HG02798 (cell line): ENCODE measurements at regions not wholly inside any gene's neighbourhood (a gene's known extent, or its start where the extent isn't known, plus 50 kb on each side); places are given as distances from the start of the nearest gene placed in this dataset.
"Not testable (repeated sequence)": the region's sequence is repeated elsewhere in the genome, so short reads cannot be mapped to it uniquely, and the experiment has no call there.

ENCODE experiments used
- ATAC-seq: cut with Tn5 transposase; IDR thresholded peaks from one replicate; pipeline ENCODE4 v1.9.1; 2021; ENCODE audit warnings: mild to moderate bottlenecking; ENCODE audit not compliant: unreplicated experiment, poor library complexity

DNA sequence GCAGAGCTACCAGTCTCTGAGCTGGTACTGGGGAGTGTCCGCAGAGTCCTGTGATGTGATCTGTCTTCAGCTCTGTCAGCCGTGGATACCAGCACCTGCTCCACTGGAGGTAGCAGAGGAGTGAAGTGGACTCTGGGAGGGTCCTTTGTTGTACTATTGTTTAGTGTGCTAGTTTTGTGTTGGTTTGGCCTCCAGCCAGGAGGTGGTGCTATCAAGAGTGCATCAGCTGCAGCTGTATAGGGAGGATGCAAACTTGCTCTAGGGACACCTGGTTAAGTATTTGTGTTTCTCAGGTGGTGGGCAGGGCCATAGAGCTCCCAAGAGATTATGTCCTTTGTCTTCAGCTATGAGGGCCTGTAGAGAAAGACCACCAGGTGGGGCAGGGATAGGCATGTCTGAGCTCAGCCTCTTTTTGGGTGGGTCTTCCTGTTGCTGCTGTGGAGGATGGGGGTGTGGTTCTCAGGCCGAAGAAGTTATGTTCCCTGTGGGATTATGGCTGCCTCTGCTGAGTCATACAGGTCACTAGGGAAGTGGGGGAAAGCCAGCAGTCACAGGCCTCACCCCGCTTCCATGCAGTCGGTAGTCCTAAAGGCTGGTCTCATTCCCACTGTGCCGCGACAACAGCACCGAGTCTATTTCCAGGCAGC is 443.2 kb upstream of the TBL1XR1 start:
- ATAC-seq = no peak

DNA sequence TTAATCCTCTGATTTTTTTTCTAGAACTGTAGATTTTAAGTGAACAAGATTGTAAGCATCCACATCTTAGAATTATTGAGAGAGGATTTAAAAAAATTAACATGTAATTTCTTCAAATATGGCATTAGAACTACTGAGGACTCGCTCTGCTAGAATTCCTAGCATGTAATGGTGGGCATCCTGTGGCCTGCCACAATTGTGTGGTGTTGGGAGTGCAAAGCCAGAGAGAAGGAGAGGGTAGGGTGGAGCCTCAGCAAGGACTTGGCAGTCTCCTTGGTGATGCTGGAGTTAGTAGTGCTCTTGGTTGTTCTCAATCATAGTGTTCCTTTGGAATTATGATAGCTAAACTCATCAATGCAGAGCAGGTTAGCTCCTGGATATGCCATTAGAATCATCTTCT is 443.9 kb upstream of the TBL1XR1 start:
- ATAC-seq = no peak

DNA sequence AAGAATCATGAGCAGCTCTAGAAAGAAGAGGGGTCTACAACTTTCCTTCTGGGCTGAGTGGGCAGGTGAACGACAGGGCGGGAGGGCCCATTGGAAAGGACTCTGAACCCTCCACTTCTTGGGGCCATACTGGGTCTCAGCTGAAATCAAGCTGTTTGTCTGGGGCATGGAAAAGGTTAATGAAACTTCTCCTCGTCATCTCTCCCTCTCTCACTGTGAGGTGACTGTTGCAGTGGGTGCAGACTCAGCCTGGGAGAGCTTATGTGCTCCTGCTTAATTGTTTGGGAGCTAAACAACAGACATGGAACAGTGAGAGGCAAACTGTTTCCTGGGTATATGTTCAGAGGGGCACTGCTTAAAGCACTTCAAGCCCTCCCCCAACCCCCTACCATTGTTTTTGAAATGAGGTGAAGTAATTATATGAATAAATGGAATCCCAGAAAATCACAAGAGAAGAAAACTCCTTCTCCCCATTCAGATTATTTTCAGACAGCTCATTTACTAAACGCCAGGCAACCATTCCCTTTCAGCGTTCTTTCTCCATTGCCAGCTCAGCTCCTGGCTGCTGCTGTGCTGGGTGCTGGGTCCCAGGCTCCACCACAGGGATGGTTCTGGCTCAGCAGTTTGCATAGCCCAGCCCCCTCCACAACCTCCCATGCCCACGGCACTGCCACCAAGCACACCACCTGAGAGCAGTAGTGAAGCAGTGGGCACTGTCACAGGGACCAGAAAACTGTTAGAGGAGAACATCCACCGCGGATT is 444.9 kb upstream of the TBL1XR1 start:
- no peak for ATAC-seq

DNA sequence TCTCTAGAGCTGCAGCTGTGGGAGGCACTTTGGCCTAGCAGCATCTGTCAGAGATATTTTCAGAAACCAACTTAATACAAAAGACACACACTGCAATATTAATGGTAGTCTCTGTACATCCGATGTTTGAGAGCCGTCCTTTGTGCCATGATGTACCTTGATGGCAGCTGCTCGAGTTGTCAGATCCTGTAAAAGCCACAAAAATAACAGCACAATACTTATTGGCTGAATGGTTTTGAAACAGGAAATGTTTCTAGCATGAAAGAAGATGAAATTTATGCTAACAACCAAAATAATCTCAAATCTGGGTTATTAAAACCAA is 445.5 kb upstream of the TBL1XR1 start:
- ATAC-seq = no peak

DNA sequence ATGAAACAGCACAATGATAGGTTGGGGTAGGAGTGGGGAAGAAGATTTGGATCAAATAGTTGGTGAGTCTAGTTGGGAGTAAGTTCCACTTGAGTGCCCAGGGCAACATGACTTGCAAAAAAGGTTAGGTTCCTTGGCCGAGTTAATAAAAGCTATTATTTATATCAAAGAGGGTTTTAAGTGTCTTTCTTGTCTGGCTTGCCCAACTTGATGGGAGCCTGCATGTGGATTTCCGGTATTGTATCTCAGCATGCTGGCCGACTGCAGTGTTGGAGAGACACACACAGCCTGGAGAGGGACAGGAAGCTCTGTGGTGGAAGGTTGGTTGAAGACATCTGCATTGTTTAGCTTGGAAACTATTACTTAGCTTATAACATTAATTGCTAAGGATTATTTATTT is 449.5 kb upstream of the TBL1XR1 start:
- peak; percentile 70 for ATAC-seq

DNA sequence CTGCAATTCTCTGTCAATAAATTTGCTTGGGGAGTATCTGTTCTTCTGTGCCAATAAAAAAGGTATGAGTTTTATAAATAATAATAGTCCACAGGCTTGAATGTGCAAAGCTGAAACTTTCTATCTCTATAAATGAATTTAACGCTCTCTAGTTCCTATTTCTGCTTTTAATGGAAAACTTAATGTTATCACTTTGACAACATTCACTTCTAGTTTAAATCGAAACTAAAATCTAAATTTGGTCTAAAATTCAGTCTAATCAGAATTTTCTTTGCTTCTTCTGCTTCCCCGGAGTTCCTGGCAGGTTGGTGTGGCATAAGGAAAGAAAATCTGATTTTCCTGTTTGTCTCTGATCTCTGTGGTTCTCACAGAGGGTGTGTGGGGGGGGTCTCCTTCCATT is 450.1 kb upstream of the TBL1XR1 start:
- no peak for ATAC-seq

DNA sequence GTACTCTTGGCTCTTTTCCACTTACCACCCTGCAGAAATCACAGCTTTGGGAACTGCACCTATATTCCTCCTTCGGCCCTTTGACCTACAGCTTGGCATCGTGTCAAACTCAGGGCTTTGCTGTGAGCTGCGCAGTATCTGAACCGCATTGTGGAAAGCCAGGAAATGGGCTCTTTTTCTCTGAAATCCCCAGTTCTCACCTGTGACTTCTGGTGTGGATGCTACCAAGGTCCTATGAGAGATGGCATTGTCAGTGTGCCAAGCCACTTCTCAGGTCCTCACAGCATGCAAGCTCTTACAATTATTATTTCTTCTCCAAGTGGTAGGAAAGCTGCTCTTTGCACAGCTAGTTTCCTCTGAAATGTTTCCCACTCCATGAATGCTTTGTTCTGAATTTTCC is 450.6 kb upstream of the TBL1XR1 start:
- ATAC-seq = no peak

DNA sequence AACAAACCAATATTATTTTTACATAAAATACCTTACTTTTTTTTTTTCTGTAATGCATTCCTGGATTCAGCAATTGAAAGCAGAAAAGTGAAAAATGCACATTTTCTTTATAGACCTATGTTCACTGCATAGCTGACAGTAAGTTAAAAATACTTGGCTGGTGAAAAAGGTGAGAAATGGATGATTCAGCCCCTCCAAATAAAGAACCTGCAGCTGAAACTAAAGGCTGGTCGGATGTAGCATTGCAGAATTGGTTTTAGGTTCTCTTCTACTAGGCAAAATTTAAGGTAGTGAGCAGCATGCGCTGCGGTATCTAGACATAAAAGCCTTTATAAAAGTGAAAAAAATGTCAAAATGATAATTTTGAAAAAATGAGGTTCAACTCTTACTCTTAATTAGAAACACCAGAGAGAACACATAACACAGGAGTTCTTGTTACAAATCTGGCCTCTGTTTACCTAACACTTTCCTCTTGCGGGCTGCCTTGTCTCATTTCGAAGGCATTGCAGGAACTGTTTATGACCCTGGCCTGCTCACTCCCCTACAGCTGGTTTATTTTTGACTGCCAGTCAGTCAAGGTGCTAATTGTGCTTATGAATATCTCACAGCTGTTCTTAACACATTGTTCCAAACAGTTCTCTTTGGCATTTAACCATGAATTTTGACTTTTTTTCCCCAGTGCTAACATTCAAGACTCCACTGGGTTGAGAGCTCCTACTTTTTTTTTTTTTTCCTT is 455.4 kb upstream of the TBL1XR1 start:
- ATAC-seq = peak; percentile 56

DNA sequence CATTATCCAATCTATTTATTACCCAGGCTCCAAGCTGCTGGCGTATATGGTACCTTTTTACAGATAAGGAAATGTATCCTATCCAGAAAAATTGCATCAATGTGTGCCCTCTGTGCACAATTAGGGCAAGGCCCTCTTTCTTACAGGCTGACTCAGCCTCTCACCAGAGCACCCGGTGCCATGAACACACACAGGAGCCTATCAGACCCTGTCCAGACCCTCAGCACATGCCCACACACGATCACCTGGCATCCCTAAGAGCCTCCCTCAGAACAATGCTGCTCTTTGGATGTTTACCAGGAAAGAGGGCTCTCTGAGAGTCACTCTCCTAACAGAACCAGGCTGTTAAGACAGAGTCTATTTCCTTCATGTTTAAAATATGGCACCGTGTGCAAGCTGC is 460.0 kb upstream of the TBL1XR1 start:
- ATAC-seq = no peak

DNA sequence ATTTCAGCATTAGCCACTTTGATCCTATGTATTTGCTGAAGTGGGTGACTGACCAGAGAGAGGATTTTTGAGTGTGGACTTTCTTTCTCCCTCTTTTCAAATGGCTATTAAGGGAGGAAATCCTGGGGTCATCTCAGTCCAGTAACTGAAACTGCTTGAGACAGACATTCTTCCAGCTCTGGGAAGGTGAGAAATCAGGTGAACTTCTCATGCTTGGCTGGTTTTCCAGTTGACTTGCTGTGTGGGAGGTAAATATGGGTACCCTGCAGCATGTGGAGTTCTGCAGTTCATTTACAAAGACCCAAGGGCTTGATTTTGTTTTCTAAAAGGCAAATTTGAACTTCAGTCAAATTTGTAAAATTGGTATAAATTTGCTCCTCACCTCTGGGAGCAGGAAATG is 461.1 kb upstream of the TBL1XR1 start:
- no peak for ATAC-seq

DNA sequence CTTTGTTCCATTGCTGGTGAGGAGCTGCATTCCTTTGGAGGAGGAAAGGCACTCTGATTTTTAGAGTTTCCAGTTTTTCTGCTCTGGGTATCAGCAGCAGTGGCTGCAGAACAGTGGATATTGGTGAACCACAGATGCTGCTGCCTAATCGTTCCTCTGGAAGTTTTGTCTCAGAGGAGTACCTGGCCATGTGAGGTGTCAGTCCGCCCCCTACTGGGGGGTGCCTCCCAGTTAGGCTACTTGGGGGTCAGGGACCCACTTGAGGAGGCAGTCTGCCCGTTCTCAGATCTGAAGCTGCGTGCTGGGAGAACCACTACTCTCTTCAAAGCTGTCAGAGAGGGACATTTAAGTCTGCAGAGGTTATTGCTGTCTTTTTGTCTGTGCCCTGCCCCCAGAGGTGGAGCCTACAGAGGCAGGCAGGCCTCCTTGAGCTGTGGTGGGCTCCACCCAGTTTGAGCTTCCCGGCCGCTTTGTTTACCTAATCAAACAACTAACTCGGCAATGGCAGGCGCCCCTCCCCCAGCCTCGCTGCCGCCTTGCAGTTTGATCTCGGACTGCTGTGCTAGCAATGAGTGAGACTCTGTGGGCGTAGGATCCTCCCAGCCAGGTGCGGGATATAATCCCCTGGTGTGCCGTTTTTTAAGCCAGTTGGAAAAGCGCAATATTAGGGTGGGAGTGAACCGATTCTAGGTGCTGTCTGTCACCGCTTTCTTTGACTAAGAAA is 467.3 kb upstream of the TBL1XR1 start:
- ATAC-seq = not testable (repeated sequence)

DNA sequence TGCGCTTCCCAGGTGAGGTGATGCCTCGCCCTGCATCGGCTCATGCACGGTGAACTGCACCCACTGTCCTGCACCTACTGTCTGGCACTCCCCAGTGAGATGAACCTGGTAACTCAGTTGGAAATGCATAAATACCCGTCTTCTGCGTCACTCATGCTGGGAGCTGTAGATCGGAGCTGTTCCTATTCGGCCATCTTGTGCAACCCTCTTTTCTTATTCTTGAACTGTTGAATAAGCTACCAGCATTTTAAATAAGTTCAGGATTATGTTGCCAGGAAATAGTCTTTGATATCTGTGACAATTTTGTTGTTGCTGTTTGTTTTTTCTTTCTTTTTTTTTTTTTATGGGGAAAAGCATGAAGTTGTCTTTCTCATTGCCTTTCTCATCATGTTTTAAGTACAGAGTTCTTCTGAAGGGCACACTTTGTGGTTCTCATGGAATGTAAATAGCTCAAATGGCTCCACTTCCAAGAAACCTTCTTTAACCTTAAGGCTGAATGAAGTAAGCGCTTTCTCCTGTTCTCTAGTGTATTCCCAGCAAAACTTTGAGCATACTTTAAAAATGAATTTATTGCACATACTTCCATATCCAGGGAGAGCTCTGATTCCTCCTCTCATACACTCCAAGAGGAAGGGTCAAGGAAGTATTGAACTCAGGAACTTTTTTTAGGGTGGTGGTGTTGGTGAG is 468.0 kb upstream of the TBL1XR1 start:
- ATAC-seq = no peak

DNA sequence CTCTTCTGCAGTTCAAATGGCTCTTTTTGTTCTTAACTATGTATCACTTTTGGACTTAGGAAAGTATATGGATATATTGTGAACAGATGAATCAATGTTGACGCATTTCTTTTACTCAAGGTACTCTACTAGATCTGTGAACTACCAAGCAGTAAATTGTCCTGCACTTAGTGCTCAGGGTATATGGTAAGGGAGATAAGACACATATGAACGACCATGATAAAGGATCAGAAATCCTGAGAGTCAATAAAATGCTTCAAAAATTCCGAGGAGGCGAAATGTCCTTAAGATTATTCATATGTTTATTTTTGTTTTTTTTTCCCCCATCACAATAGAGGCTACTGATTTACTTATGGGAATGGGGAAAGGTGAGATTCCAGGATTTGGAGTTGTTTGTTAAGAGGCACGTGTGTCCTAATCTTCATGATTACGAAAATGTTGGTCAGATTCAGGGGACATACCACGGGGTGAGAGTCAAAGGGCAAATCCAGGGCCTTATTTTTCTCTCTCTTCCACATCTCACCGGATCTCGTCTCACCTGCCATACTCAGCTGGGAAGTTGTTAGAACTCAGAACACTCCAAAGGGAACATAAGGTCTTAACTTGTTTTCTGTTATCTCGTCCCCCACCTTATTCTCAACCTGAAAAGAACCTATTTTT is 475.1 kb upstream of the TBL1XR1 start:
- no peak for ATAC-seq

DNA sequence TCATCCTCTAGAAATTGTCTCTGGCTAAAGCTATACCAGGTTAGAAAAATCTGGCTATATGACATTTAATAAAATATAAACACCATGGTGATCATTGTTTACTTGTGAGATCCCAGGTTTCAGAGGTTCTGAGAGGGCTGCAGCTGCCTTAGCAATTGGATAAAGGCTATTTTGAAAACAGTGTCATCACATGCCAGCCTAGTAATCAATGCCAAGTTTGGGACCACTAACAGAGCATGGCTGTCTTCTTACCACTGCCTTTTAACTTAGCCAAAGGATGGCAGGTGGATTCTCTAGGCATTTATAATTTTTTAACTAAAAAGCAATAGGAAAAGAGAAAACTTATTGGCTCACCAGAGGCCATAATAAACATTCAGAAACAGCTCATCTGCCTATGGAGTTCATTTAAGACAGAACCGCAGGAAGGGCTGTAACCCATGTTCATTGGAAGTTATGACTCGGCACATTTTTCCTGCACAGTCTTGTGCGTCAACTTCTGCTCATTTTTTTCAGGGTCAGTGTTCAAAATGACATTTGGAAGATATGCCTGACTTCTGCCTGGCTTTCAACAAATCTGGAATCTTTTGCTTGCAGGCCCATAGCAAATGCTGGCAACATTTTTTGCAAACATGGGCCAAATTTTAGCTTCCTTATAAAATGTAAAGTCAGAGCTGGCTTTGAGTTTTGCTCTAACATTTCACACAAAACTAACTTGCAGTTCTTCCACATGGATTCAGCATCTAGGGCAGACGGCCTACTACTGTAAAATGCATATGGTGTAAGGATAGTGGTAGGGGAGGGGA is 476.0 kb upstream of the TBL1XR1 start:
- no peak for ATAC-seq

DNA sequence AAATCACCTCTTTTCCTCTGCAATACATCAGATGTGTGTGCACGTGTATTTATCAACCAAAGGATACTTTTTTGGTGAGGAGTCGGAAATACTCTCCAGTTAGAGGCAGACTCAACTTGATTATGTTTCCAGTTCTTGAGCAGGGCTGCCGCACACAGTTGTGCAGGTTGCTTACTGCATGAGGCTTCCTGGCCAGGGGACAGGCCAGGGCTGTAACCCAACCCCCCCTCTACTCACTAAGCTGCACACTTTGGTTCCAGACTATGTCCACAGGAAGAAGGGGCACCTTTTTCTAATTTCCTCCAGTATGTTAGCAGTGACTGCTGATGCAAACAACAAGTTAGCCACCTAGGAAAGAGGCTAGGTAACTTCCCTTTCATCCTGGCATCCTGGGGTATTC is 476.9 kb upstream of the TBL1XR1 start:
- ATAC-seq = no peak

DNA sequence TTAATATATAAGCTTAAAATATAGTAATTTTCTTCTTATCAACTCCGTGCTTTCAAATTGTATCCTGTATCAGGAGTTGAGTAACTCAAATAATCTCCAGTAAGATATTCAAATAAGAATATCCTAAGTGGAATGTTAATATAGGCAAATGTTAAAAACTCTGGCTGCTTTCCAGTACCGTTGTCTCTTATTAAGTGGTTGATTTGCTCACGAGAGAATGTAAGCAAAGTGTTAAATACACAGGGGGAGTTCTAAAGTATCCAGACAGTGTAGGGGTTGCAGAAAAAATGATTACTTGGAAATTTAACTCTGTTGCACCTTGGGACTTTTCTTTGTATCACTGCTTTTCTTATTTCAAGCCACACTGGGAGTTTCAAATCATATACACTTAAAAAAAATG is 478.9 kb upstream of the TBL1XR1 start:
- no peak for ATAC-seq

DNA sequence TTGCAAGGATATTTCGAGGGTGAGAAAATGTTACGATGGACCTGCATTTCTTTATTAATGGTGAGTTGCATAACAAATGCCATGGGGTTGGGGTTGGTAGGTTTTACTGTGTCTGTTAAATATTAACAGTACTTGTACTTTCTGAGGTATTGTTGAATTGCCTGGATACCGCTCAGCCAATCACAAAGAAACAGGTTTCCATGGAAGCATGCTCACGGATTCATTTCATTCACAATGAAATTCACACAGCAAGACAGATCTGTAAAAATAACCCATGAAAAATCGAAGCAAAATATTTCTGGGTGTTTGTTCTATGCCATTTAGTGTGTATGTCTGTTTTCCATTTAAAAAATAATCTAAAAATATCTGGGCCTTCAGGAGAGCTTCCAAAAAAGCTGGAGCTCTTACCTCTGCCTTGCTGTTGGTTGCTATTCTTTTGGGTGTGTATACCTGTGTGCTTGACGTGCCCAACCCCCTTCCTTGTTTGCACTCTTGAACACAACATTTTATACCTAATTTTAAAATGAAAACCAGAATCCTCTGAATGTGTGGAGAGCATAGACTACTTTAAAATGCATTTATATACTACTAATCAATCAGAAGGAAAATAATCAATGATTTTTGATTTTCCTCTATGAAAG is 479.8 kb upstream of the TBL1XR1 start:
- ATAC-seq = no peak

DNA sequence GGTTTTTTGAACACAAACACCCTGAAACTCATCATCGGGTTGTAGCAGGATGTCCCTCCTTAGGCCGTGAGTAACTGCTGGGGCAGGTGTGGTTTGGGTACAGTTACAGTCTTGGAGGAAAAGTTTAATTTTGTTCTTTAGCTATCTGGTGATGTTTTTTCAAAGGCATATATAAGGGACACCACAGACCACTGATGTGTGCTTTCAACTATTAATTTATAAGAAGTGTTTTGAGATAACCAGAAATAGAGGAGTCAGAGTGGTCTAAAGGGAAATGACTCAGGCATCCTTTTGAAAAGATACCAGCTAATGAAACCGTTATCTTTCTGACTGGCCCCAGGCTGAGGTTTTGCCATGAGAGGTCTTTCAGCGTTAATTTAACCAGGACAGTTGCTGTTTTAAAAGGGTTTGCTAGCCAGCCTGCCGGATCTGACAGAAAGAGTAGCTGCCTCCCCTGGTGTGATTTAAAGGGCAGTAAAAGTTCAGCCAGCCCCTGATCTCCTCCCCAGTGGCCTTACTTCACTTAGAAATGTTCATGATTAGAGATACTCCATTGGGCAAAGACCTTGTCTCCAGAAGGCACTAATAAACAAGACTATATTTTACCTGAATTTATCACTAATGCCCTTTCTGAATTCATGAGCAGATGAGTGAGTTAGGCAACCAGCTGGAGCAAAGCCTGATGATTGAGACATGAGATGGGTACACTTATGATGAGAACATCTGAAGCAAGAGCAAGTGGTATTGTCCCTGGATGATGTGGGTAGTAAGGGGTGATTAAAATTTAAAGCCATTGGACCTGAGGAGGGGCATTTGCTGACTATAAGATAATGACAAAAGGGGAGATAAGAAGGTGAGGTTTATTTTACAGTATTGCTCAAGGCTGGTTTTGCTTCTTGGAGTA is 482.5 kb upstream of the TBL1XR1 start:
- ATAC-seq = peak; percentile 52
